ENCODE measurements at regions not wholly inside any gene's neighbourhood (a gene's known extent, or its start where the extent isn't known, plus 50 kb on each side); places are given as distances from the start of the nearest gene placed in this dataset.

DNA sequence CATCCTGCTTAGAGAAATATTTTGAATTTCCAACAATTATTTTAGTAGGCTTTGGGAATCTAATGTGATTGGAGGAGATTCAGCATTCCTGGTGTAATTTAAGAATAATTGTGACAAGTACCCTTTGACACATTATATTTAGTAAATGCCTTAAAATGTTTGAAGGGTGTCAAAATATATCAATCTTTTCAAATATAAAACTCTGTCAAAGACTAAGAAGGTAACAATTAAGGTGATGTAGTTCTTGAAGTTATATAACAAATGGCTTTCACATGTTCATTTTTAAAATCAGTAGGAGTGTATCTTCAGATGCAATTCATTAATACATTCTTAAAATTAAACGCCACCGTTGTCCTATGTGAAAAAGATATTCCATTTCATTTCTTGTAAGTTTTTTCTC is 1977.1 kb upstream of the CDH9 start:
- no peak for TF ChIP-seq CTCF (IDR thresholded peaks at IDR 0.05; ENCODE audit: low read depth, low read length)
- H3K4me3 ChIP-seq (ENCODE audit: low read depth, low read length), result no peak overlapping the region

- no peak for TF ChIP-seq CTCF (IDR thresholded peaks at IDR 0.05; ENCODE audit: low read depth, low read length)
- no peak overlapping the region for H3K4me3 ChIP-seq (ENCODE audit: low read depth, low read length)
Measured at GRCh38 chr5:29005386-29005785, 1967.0 kb upstream of the CDH9 start.

DNA sequence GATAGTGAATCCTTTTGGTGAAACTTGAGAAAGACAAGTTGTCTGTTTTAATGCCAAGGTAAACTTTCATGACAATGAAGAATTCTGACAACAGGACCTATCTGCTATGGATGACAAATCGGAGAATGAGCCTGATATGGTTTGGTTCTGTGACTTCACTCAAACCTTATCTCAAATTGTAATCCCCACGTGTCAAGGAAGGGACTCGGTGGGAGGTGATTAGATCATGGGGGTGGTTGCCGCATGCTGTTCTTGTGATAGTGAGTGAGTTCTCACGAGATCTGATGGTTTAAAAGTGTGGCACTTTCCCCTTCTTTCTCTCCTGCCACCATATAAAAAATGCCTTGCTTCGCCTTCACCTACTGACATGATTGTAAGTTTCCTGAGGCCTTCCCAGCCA is 1964.1 kb upstream of the CDH9 start:
- no peak for TF ChIP-seq CTCF (IDR thresholded peaks at IDR 0.05; ENCODE audit: low read depth, low read length)

DNA sequence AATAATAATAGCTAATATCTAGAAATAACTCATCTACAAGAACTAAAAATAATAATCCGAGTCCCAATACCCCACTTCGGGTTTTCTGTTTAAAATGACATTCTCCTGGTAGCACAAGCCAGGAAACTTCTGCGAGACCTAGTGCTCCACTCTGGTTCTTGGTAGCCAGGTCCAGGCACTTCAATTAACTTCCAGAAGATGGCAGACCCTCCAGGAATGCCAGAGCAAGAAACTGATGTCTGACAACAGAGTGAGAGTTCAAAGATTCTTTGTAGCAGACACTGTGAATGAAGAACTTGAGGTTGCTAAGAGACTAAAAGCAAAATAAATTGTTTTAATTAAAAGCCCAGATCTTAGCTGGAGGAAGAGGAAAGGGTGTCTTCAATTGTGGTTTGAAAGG is 1963.3 kb upstream of the CDH9 start:
- no peak for TF ChIP-seq CTCF (IDR thresholded peaks at IDR 0.05; ENCODE audit: low read depth, low read length)
- no peak overlapping the region for H3K4me3 ChIP-seq (ENCODE audit: low read depth, low read length)

More for the DNA sequence above, 1964.1 kb upstream of the CDH9 start:
- no peak overlapping the region for H3K4me3 ChIP-seq (ENCODE audit: low read depth, low read length)

- TF ChIP-seq CTCF (IDR thresholded peaks at IDR 0.05; ENCODE audit: low read depth, low read length), result no peak
Measured at GRCh38 chr5:28984639-28985038, 1946.3 kb upstream of the CDH9 start.

GRCh38 chr5:28975508-28975907 is 1937.1 kb upstream of the CDH9 start:
- no peak for TF ChIP-seq CTCF (IDR thresholded peaks at IDR 0.05; ENCODE audit: low read depth, low read length)
- no peak overlapping the region for H3K4me3 ChIP-seq (ENCODE audit: low read depth, low read length)

More at GRCh38 chr5:28984639-28985038, 1946.3 kb upstream of the CDH9 start:
- H3K4me3 ChIP-seq (ENCODE audit: low read depth, low read length), result no peak overlapping the region

GRCh38 chr5:28967848-28968247 is 1929.5 kb upstream of the CDH9 start:
- no peak for TF ChIP-seq CTCF (IDR thresholded peaks at IDR 0.05; ENCODE audit: low read depth, low read length)

More at GRCh38 chr5:28967848-28968247, 1929.5 kb upstream of the CDH9 start:
- H3K4me3 ChIP-seq (ENCODE audit: low read depth, low read length), result no peak overlapping the region

All from WI38 (cell line).